HFF-Myc (cell line): ENCODE measurements at regions not wholly inside any gene's neighbourhood (a gene's known extent, or its start where the extent isn't known, plus 50 kb on each side); places are given as distances from the start of the nearest gene placed in this dataset.

ENCODE experiments used
- DNase-seq: peaks from one replicate; pipeline ENCODE4 v3.0.0-alpha.2; 2011; ENCODE audit warnings: low read depth; ENCODE audit errors: extremely low read depth
- H3K4me3 ChIP-seq: replicated peaks from 2 replicates; pipeline ENCODE4 v1.5.1; 2011; ENCODE audit warnings: low read depth, mild to moderate bottlenecking, control low read depth, low read length
- TF ChIP-seq, protein P1 (sequence below): IDR thresholded peaks from 2 replicates; pipeline ENCODE4 v1.5.1; 2012; ENCODE audit warnings: mild to moderate bottlenecking, low read depth, low read length, control low read depth; ENCODE audit errors: missing control alignments

DNA sequence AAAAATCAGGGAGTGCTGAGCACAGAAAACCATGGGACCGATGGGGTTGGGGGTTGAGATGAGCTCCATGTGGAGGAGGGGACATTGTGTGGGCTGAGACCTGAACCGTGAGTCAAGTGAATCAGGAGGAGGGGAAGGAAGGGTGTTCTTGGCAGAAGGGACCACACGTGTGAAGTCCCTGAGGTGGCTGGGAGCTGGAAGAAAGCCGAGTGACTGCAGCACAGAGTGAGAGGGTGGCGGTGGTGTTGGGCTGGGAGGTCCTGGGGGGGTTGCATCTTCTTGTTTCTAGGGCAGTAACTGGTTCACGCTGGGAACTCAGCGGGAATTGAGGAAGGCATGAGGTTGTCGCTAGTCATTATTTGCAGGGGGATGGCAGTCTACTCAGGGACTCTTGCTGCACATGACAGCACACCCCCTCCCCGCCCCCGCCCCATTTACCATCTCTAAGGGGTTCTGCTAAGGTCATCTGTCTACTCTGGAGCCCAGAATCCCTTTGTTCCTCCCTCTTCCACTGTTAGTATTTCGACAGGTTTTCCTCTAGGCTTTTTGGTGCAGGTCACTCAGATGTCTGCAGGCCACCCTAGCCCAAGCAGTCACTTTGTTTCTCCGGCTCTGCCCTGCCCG lies 254.3 kb downstream of the TLE3 start:
- DNase-seq: no peak
- no peak overlapping the region for H3K4me3 ChIP-seq
- TF ChIP-seq, protein P1, sequence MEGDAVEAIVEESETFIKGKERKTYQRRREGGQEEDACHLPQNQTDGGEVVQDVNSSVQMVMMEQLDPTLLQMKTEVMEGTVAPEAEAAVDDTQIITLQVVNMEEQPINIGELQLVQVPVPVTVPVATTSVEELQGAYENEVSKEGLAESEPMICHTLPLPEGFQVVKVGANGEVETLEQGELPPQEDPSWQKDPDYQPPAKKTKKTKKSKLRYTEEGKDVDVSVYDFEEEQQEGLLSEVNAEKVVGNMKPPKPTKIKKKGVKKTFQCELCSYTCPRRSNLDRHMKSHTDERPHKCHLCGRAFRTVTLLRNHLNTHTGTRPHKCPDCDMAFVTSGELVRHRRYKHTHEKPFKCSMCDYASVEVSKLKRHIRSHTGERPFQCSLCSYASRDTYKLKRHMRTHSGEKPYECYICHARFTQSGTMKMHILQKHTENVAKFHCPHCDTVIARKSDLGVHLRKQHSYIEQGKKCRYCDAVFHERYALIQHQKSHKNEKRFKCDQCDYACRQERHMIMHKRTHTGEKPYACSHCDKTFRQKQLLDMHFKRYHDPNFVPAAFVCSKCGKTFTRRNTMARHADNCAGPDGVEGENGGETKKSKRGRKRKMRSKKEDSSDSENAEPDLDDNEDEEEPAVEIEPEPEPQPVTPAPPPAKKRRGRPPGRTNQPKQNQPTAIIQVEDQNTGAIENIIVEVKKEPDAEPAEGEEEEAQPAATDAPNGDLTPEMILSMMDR: no peak

DNA sequence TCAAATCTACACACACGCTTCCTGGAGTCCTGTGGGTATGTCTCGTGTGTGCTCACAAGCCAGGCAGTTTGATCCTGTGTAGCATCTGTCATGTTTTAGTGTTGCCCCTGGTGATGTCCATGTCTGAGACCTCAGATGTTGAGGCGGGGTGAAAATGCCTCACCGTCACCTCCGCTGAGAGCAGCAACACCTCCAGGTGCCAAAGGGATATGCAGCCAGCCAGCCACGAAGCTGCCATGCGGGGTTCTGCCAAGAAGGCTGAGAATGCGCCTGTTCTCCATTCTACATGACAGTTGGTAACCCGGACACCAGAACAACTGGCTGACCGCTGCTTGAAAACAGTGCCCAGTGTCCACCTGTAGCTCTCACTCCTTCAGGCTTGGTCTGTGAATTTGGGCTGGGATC lies 253.8 kb downstream of the TLE3 start:
- no peak for DNase-seq
- H3K4me3 ChIP-seq: no peak overlapping the region
- TF ChIP-seq, protein P1: no peak

DNA sequence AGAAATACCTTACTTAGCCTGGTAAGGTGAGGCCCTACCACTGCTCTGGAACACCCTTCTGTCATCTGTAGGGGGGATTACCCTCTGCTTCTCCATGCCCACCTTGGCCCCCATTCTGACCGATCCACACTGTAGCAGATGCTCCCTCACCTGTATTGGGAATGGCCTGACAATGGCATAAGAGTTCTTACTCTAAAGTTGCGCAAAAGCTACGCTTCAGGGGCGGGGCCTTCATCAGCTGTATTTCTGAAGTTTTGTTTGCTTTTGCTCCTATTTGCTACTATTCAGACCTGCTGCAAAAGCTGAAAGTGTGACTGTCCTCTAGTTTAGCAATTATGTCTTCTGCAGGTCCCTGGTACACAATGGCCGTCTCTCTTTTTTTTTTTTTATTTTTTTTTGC lies 252.6 kb downstream of the TLE3 start:
- TF ChIP-seq, protein P1: no peak
- DNase-seq: no peak
- H3K4me3 ChIP-seq: no peak overlapping the region

DNA sequence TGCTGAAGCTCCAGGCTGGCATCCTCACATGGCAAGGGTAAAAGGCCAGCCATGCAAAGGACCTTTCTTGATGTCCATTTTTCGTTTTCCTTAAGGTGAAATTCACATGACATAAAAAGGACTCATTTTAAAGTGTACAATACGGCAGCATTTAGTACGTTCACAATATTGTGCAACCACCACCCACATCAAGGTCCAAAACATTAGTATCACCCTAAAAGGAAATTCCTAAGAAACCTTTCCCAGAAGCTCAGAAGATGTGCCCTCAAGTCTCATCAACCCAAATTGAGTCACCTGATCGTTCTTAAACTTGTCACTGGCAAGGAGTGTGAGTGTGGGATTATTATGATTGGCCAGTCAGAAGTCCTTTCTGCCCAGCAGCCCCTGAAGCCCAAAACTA lies 250.1 kb downstream of the TLE3 start:
- no peak for DNase-seq
- TF ChIP-seq, protein P1: no peak
- H3K4me3 ChIP-seq: no peak overlapping the region

DNA sequence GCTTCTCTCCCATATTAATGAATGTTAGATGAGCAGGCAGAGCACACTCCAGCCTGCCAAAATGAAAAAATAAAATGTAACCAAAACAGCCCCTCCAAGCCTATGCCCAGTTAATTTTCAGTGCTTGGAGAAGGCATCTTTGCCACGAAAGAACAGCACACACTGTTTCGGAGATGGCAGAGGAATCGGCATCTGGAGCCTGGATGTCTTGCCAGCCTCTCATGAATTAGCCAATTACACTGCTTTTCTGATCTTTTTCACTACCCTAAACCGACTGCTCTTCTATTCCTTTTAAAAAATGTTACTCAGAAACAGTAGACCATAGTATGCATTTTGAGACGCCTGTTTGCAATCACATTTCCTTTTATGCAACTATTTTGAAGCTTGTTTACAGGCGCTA lies 249.6 kb downstream of the TLE3 start:
- DNase-seq: no peak

DNA sequence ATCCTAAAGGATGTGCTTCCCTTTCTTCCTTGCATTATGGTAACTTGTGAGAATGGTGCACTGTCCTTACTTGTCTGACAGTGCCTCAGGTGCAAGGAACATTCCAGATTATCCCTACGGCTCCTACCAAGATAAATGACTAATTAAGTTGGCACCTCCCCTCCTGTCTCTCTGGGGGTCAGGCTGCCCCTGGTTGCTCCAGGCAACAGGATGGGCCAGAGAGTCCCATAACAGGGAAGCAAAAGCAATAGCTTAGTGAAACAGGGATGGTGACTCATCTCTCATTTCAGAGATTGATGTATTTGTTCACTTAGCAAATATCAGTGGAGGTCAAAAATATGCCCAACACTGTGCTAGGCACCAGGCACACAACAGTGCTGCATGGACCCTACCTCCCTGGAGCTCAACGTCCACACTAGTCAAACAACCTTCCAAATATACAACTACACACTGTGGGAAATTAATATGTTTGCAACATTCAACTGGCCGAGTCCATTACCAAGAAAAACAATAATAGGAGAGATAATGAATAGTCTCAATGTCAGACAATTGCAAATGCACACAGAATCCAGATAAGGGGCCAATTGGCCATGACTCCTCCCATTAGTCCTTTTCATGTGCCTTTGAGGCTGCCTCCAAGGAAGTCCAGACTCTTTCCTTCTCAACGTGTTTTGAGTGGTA lies 249.0 kb downstream of the TLE3 start:
- DNase-seq: no peak
- TF ChIP-seq, protein P1: no peak
- no peak overlapping the region for H3K4me3 ChIP-seq

More for the DNA sequence above, 249.6 kb downstream of the TLE3 start:
- no peak overlapping the region for H3K4me3 ChIP-seq
- TF ChIP-seq, protein P1: no peak
